DND-41 (cell line): ENCODE measurements at regions not wholly inside any gene's neighbourhood (a gene's known extent, or its start where the extent isn't known, plus 50 kb on each side); places are given as distances from the start of the nearest gene placed in this dataset.

Source experiments
- ATAC-seq: fragments of 200-7000 bp; cut with Tn5 transposase; 3 replicates; pipeline ENCODE4 v1.9.1; 2021; ENCODE audit warnings: low read depth; ENCODE audit not compliant: insufficient read depth
- DNase-seq: peaks from one replicate; pipeline ENCODE4 v3.0.0-alpha.2; 2020
- H2AFZ ChIP-seq: 2 replicates; pipeline ENCODE4 v1.6.0; 2012; ENCODE audit warnings: low read depth, low read length
- H3K27ac ChIP-seq: 2 replicates; pipeline ENCODE4 v1.5.1; 2012; ENCODE audit warnings: low read length, inconsistent platforms
- H3K27me3 ChIP-seq: fragments of 200-600 bp; sonication (generic); 2 replicates; pipeline ENCODE4 v1.6.0; 2012; ENCODE audit warnings: low read length, mild to moderate bottlenecking, inconsistent platforms; ENCODE audit not compliant: insufficient read depth, poor library complexity
- H3K36me3 ChIP-seq: 2 replicates; pipeline ENCODE4 v1.5.1; 2012; ENCODE audit warnings: low read length, inconsistent platforms; ENCODE audit not compliant: insufficient read depth
- H3K4me1 ChIP-seq: 2 replicates; pipeline ENCODE4 v1.5.1; 2012; ENCODE audit warnings: mild to moderate bottlenecking, low read length; ENCODE audit not compliant: insufficient read depth
- H3K4me2 ChIP-seq: 2 replicates; pipeline ENCODE4 v1.6.0; 2012; ENCODE audit warnings: mild to moderate bottlenecking, moderate library complexity, low read length, inconsistent platforms; ENCODE audit not compliant: insufficient read depth
- H3K4me3 ChIP-seq, 2 experiments: fragments of 200-600 bp in 1 of 2; shearing (Covaris generic) in 1 of 2; 2 replicates each; pipeline ENCODE4 v1.5.1; 2012 to 2016; ENCODE audit warnings: inconsistent platforms in 2 of 2, low read length in 2 of 2, mild to moderate bottlenecking in 2 of 2, low read depth in 1 of 2, moderate library complexity in 1 of 2
- H3K79me2 ChIP-seq: 2 replicates; pipeline ENCODE4 v1.6.0; 2012; ENCODE audit warnings: low read length, inconsistent platforms; ENCODE audit not compliant: insufficient read depth
- H3K9ac ChIP-seq: 2 replicates; pipeline ENCODE4 v1.6.0; 2012; ENCODE audit warnings: low read depth, mild to moderate bottlenecking, inconsistent platforms, low read length, moderate library complexity
- H3K9me3 ChIP-seq: 2 replicates; pipeline ENCODE4 v1.5.1; 2012; ENCODE audit warnings: low read length, moderate library complexity, mild to moderate bottlenecking, inconsistent platforms; ENCODE audit not compliant: insufficient read depth, severe bottlenecking
- H4K20me1 ChIP-seq: 2 replicates; pipeline ENCODE4 v1.6.0; 2012; ENCODE audit warnings: low read length; ENCODE audit not compliant: insufficient read depth
- CTCF ChIP-seq: IDR thresholded peaks from 2 replicates; pipeline ENCODE4 v1.5.1; 2012; ENCODE audit warnings: borderline replicate concordance, low read length, moderate library complexity, mild to moderate bottlenecking; ENCODE audit not compliant: poor library complexity, severe bottlenecking; ENCODE audit errors: extremely low read depth
- EZH2 ChIP-seq: IDR thresholded peaks from 3 replicates; pipeline ENCODE4 v1.6.1; 2012; ENCODE audit warnings: borderline replicate concordance, low read depth, mild to moderate bottlenecking, moderate library complexity, low read length, inconsistent platforms; ENCODE audit not compliant: severe bottlenecking

GRCh38 chr9:129467004-129467588 is 153.8 kb downstream of the C9orf50 start:
- H3K9ac ChIP-seq = no peak overlapping the region
- ATAC-seq (no peak), DNase-seq (no peak)
- no peaks in the 10 kb centered on the region for H3K9me3 ChIP-seq
- H3K4me1 ChIP-seq = no peaks in the 10 kb centered on the region
- H2AFZ ChIP-seq = no peak overlapping the region
- no peaks in the 10 kb centered on the region for H4K20me1 ChIP-seq
- no peaks in the 10 kb centered on the region for H3K36me3 ChIP-seq
- H3K27me3 ChIP-seq = no peaks in the 10 kb centered on the region
- TF ChIP-seq EZH2 (no peak), CTCF (no peak)
- no peaks in the 10 kb centered on the region for H3K79me2 ChIP-seq
- H3K4me2 ChIP-seq = no peak overlapping the region
- no peak overlapping the region for H3K4me3 ChIP-seq
- H3K27ac ChIP-seq = no peak overlapping the region

- no peak overlapping the region for H3K27ac ChIP-seq
- H3K36me3 ChIP-seq = no peaks in the 10 kb centered on the region
- no peaks in the 10 kb centered on the region for H3K79me2 ChIP-seq
- no peak for DNase-seq
- no peak overlapping the region for H3K4me3 ChIP-seq
- no peak overlapping the region for H2AFZ ChIP-seq
- H3K4me1 ChIP-seq = 0 out of 2 replicates have a peak, but pooled peaks cover under 1% of the 10 kb centered on the region
- no peak overlapping the region for H3K9ac ChIP-seq
- TF ChIP-seq EZH2 = no peak
- H3K4me2 ChIP-seq = no peak overlapping the region
- no peaks in the 10 kb centered on the region for H4K20me1 ChIP-seq
- ATAC-seq = no peak
- H3K27me3 ChIP-seq = peaks cover under 1% of the 10 kb centered on the region
- H3K9me3 ChIP-seq = no peaks in the 10 kb centered on the region
Measured at GRCh38 chr9:129465834-129466535, 154.9 kb downstream of the C9orf50 start.

GRCh38 chr9:129464972-129465833 is 155.7 kb downstream of the C9orf50 start:
- Histone ChIP-seq H3K27ac (no peak overlapping the region), H3K9me3 (no peaks in the 10 kb centered on the region), H3K4me3 (no peak overlapping the region), H3K4me1 (peaks cover 6% of the 10 kb centered on the region), H3K9ac (no peak overlapping the region), H4K20me1 (no peaks in the 10 kb centered on the region), H3K79me2 (no peaks in the 10 kb centered on the region), H3K36me3 (no peaks in the 10 kb centered on the region), H2AFZ (no peak overlapping the region), H3K27me3 (peaks cover 5% of the 10 kb centered on the region), H3K4me2 (no peak overlapping the region)
- DNase-seq (no peak), ATAC-seq (no peak)
- TF ChIP-seq EZH2 = no peak
- no peak for TF ChIP-seq CTCF

- no peak for ATAC-seq
- Histone ChIP-seq H4K20me1 (no peaks in the 10 kb centered on the region), H3K79me2 (no peaks in the 10 kb centered on the region), H3K27ac (no peak overlapping the region), H3K9me3 (no peaks in the 10 kb centered on the region), H3K27me3 (peaks cover 5% of the 10 kb centered on the region), H3K36me3 (no peaks in the 10 kb centered on the region), H3K9ac (no peak overlapping the region), H2AFZ (no peak overlapping the region), H3K4me2 (no peak overlapping the region), H3K4me1 (peaks cover 17% of the 10 kb centered on the region), H3K4me3 (no peak overlapping the region)
- no peak for DNase-seq
- no peak for TF ChIP-seq CTCF
- TF ChIP-seq EZH2 = no peak
Measured at GRCh38 chr9:129463994-129464393, 156.9 kb downstream of the C9orf50 start.
